SK-N-SH (cell line): ENCODE measurements at regions not wholly inside any gene's neighbourhood (a gene's known extent, or its start where the extent isn't known, plus 50 kb on each side); places are given as distances from the start of the nearest gene placed in this dataset.

Experiments used
- CTCF ChIA-PET: fragments of 300-600, 350-600 bp; formaldehyde crosslinking; extraction: SDS; loops from one replicate; lab custom pipeline; 2021; lab: Yijun Ruan, JAX
- POLR2A ChIA-PET: fragments of 350-600 bp; sonication (Branson Sonifier 250); formaldehyde crosslinking; extraction: SDS; loops from one replicate; lab custom pipeline; 2020; ENCODE audit warnings: antibody characterized with exemption, inconsistent platforms; lab: Yijun Ruan, JAX
- DNase-seq: peaks from one replicate; pipeline ENCODE4 v3.0.0; 2012
- H2AFZ ChIP-seq: fragments of 200-600 bp; sonication (generic); 2 replicates; pipeline ENCODE4 v1.8.1; 2016; ENCODE audit warnings: antibody characterized with exemption, mild to moderate bottlenecking, low read depth
- H3F3A ChIP-seq: fragments of 200-600 bp; sonication (generic); replicated peaks from 2 replicates; pipeline ENCODE3; 2016; ENCODE audit warnings: antibody characterized with exemption, mild to moderate bottlenecking; ENCODE audit not compliant: insufficient read depth
- H3K27ac ChIP-seq, 2 experiments: fragments of 200-500 bp in 1 of 2; fragments of 200-600 bp in 1 of 2; sonication (Bioruptor generic) in 1 of 2; sonication (generic), shearing (Covaris generic) in 1 of 2; 2 replicates each; pipeline versions ENCODE4 v1.5.1 to v1.6.1; 2014 to 2016; ENCODE audit warnings: low read depth in 2 of 2, inconsistent platforms in 1 of 2, low read length in 1 of 2, mild to moderate bottlenecking in 1 of 2, mixed read lengths in 1 of 2
- H3K27me3 ChIP-seq: fragments of 200-600 bp; sonication (generic), shearing (Covaris generic); 2 replicates; pipeline ENCODE4 v1.6.1; 2016; ENCODE audit warnings: mixed run types; ENCODE audit not compliant: insufficient read depth
- H3K36me3 ChIP-seq, 2 experiments: fragments of 200-500 bp in 1 of 2; fragments of 200-600 bp in 1 of 2; sonication (Bioruptor generic) in 1 of 2; sonication (generic) in 1 of 2; replicated peaks in 1 of 2; 2 replicates each; pipeline versions ENCODE3 to v1.5.1; 2014 to 2016; ENCODE audit warnings: low read length in 1 of 2, mild to moderate bottlenecking in 1 of 2; ENCODE audit not compliant: insufficient read depth in 2 of 2, control insufficient read depth in 1 of 2
- H3K4me1 ChIP-seq, 2 experiments: fragments of 200-500 bp in 1 of 2; fragments of 200-600 bp in 1 of 2; sonication (Bioruptor generic) in 1 of 2; sonication (generic), shearing (Covaris generic) in 1 of 2; 2 replicates each; pipeline versions ENCODE4 v1.5.1 to v1.6.1; 2014 to 2016; ENCODE audit warnings: low read depth in 1 of 2, low read length in 1 of 2, mixed run types in 1 of 2; ENCODE audit not compliant: insufficient read depth in 2 of 2, control insufficient read depth in 1 of 2
- H3K4me2 ChIP-seq: fragments of 200-600 bp; sonication (generic), shearing (Covaris generic); 2 replicates; pipeline ENCODE4 v1.6.1; 2017; ENCODE audit warnings: mixed run types
- H3K4me3 ChIP-seq, 2 experiments: fragments of 200-500 bp in 1 of 2; fragments of 200-600 bp in 1 of 2; sonication (Bioruptor generic) in 1 of 2; sonication (generic), shearing (Covaris generic) in 1 of 2; 2 replicates each; pipeline versions ENCODE4 v1.5.1 to v1.8.1; 2014 to 2016; ENCODE audit warnings: low read depth in 2 of 2, inconsistent platforms in 1 of 2, low read length in 1 of 2, mild to moderate bottlenecking in 1 of 2, mixed read lengths in 1 of 2, moderate library complexity in 1 of 2
- H3K79me2 ChIP-seq: fragments of 200-600 bp; sonication (generic); 2 replicates; pipeline ENCODE4 v1.8.1; 2017; ENCODE audit warnings: mild to moderate bottlenecking; ENCODE audit not compliant: insufficient read depth
- H3K9ac ChIP-seq: fragments of 200-600 bp; sonication (generic); 2 replicates; pipeline ENCODE4 v1.6.1; 2017; ENCODE audit warnings: mixed run types
- H3K9me2 ChIP-seq: fragments of 200-600 bp; sonication (generic); 2 replicates; pipeline ENCODE4 v1.6.1; 2017; ENCODE audit warnings: mixed run types
- H3K9me3 ChIP-seq: fragments of 200-600 bp; sonication (generic); 2 replicates; pipeline ENCODE4 v1.6.1; 2017; ENCODE audit warnings: mixed run types, mild to moderate bottlenecking, moderate library complexity
- H4K20me1 ChIP-seq: fragments of 200-600 bp; sonication (generic); 2 replicates; pipeline ENCODE4 v1.6.1; 2017; ENCODE audit warnings: mild to moderate bottlenecking, mixed run types; ENCODE audit not compliant: insufficient read depth
- FOSL2 ChIP-seq: IDR thresholded peaks from 2 replicates; pipeline ENCODE4 v1.4.0; 2012; ENCODE audit warnings: low read depth, mild to moderate bottlenecking, moderate library complexity, borderline replicate concordance
- GABPA ChIP-seq: IDR thresholded peaks from 2 replicates; pipeline ENCODE4 v1.4.0; 2012; ENCODE audit warnings: low read depth, mild to moderate bottlenecking
- MEF2A ChIP-seq: IDR thresholded peaks from 2 replicates; pipeline ENCODE4 v1.4.0; 2012; ENCODE audit warnings: low read depth, borderline replicate concordance
- MXI1 ChIP-seq: IDR thresholded peaks from 2 replicates; pipeline ENCODE4 v1.6.1; 2012; ENCODE audit warnings: mild to moderate bottlenecking, low read depth, low read length, improper control_type of control experiment
- RAD21 ChIP-seq: IDR thresholded peaks from 2 replicates; pipeline ENCODE4 v1.6.1; 2012; ENCODE audit warnings: mild to moderate bottlenecking, low read length
- RCOR1 ChIP-seq: fragments of 150-350 bp; IDR thresholded peaks from 2 replicates; pipeline ENCODE4 v1.6.1; 2017; ENCODE audit warnings: antibody characterized with exemption, low read length
- RFX5 ChIP-seq: IDR thresholded peaks from 2 replicates; pipeline ENCODE4 v1.6.1; 2012; ENCODE audit warnings: mild to moderate bottlenecking, improper control_type of control experiment, low read length
- SIN3A ChIP-seq: IDR thresholded peaks from 2 replicates; pipeline ENCODE4 v1.6.1; 2012; ENCODE audit warnings: low read depth, mild to moderate bottlenecking, low read length, moderate library complexity, borderline replicate concordance
- SMC3 ChIP-seq: IDR thresholded peaks from 2 replicates; pipeline ENCODE4 v1.6.1; 2012; ENCODE audit warnings: low read depth, low read length, improper control_type of control experiment
- TAF1 ChIP-seq: IDR thresholded peaks from 2 replicates; pipeline ENCODE4 v1.6.1; 2012; ENCODE audit warnings: low read depth, mild to moderate bottlenecking, low read length, moderate library complexity, borderline replicate concordance
- TCF12 ChIP-seq: IDR thresholded peaks from 2 replicates; pipeline ENCODE4 v1.4.0; 2012
- TEAD4 ChIP-seq: IDR thresholded peaks from 2 replicates; pipeline ENCODE4 v1.4.0; 2012; ENCODE audit warnings: mild to moderate bottlenecking, borderline replicate concordance; ENCODE audit not compliant: insufficient read depth
- WGBS: methylation state at CpG from one replicate; pipeline ENCODE4 v1.1.6; 2017; ENCODE audit warnings: low lambda C conversion rate; 5-methylcytosine and 5-hydroxymethylcytosine counted together
- TF ChIP-seq, protein P1 (sequence below): fragments of 200-600 bp; sonication (generic); IDR thresholded peaks from 2 replicates; pipeline ENCODE4 v1.6.1; 2017; ENCODE audit warnings: antibody characterized with exemption, mild to moderate bottlenecking, moderate library complexity
- TF ChIP-seq, protein P2 (sequence below): IDR thresholded peaks from 2 replicates; pipeline ENCODE4 v1.4.0; 2012; ENCODE audit warnings: low read depth, borderline replicate concordance

DNA sequence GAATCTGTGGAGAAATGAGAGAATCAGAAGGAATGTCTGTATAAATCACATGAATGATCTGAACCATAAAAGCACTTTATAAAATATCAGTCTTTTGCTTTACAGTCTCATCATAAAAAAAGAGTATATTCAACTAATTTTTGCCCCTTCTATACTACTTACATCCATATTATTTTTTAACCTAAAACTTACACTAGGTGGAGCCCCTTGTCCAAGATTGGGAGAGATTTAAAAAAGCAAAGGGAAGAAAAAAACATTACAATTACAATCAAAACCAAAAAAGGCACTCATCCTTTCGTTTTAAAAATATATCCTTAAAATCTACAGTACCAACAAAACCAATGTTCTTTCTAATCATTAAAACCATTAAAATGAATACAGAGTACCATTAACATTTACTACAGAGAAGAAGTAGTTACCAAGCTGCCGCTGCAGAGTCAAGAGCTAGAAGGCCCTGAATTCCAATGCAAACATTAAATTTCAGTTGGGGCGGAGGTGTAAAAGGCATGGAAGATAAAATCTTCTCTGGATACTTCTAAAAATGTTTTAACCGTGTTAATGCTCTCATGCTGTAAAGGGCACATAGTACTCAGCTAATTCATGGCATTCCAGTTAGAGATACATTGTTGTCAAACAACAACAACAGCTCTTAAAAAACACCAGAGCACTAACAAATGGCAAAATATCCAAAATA is 56.7 kb upstream of the EPB41L3 start:
- H3K4me2 ChIP-seq = no peak overlapping the region
- H3K9me2 ChIP-seq = no peaks in the 10 kb centered on the region
- peaks cover 18% of the 10 kb centered on the region; the same call in 1 of the 2 replicates for H3K27me3 ChIP-seq
- TF ChIP-seq, protein P1, sequence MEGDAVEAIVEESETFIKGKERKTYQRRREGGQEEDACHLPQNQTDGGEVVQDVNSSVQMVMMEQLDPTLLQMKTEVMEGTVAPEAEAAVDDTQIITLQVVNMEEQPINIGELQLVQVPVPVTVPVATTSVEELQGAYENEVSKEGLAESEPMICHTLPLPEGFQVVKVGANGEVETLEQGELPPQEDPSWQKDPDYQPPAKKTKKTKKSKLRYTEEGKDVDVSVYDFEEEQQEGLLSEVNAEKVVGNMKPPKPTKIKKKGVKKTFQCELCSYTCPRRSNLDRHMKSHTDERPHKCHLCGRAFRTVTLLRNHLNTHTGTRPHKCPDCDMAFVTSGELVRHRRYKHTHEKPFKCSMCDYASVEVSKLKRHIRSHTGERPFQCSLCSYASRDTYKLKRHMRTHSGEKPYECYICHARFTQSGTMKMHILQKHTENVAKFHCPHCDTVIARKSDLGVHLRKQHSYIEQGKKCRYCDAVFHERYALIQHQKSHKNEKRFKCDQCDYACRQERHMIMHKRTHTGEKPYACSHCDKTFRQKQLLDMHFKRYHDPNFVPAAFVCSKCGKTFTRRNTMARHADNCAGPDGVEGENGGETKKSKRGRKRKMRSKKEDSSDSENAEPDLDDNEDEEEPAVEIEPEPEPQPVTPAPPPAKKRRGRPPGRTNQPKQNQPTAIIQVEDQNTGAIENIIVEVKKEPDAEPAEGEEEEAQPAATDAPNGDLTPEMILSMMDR = peak; percentile 60
- TF ChIP-seq, protein P2, sequence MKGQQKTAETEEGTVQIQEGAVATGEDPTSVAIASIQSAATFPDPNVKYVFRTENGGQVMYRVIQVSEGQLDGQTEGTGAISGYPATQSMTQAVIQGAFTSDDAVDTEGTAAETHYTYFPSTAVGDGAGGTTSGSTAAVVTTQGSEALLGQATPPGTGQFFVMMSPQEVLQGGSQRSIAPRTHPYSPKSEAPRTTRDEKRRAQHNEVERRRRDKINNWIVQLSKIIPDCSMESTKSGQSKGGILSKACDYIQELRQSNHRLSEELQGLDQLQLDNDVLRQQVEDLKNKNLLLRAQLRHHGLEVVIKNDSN = no peak
- no peak for TF ChIP-seq SIN3A
- TF ChIP-seq SMC3 = peak; percentile 7; the same call in 1 of the 2 replicates
- TF ChIP-seq RAD21 = peak; percentile 62
- TF ChIP-seq MEF2A = no peak
- TF ChIP-seq GABPA = no peak
- TF ChIP-seq, all 33 proteins: peak for 3
- no peaks in the 10 kb centered on the region for H4K20me1 ChIP-seq
- H3K9me3 ChIP-seq = no peaks in the 10 kb centered on the region
- H3K27ac ChIP-seq = no peak overlapping the region
- 25% methylated on average over 4 of the region's 4 CpGs for WGBS
- H3K4me3 ChIP-seq = no peak overlapping the region
- no peaks in the 10 kb centered on the region for H3K4me1 ChIP-seq
- no peak overlapping the region for H3K9ac ChIP-seq
- no peaks in the 10 kb centered on the region for H3K79me2 ChIP-seq
- DNase-seq = no peak
- no peaks in the 10 kb centered on the region for H3F3A ChIP-seq
- H3K36me3 ChIP-seq = no peaks in the 10 kb centered on the region
- POLR2A ChIA-PET = no interaction called here
- CTCF ChIA-PET = interaction anchor here (0.6 to 1.4 kb wide), 5 partner anchors 9 to 356 kb away, joined by 3 to 4 read pairs (median 3); no protein-coding TSS in a partner anchor
- H2AFZ ChIP-seq = no peak overlapping the region

DNA sequence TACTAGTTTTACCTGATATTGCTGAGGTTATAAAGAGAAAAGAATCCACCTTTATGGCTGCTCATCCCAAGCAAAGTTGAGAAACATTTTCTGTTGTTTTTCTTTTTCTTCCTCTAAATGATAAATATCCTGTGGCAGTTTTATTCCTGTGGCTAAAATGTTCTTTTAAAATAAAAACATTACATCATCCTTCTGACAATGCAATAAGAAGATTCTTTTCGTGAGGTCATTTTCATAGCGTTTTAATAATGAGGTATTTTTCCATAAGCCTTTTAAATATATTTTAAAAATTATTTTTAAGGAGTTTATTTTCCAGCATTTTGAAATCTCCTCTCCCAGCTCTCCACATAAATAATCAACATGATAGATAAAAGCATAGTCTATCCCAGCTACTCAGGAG is 52.8 kb upstream of the EPB41L3 start:
- ChIA-PET CTCF (no interaction called here), POLR2A (no interaction called here)

More for the DNA sequence above, 52.8 kb upstream of the EPB41L3 start:
- H3K79me2 ChIP-seq = no peaks in the 10 kb centered on the region
- H3K36me3 ChIP-seq = no peaks in the 10 kb centered on the region
- no peak overlapping the region for H3K9ac ChIP-seq
- no peaks in the 10 kb centered on the region for H3K9me3 ChIP-seq
- no peak for DNase-seq
- WGBS = 16% methylated on average over 2 of the region's 2 CpGs
- H3K4me3 ChIP-seq = no peak overlapping the region
- H3K9me2 ChIP-seq = no peaks in the 10 kb centered on the region
- H3K4me2 ChIP-seq = no peak overlapping the region
- TF ChIP-seq, protein P2 = no peak
- TF ChIP-seq MXI1 = no peak
- no peak for TF ChIP-seq MEF2A
- no peak for TF ChIP-seq TCF12
- TF ChIP-seq TEAD4 = no peak
- no peak for TF ChIP-seq SIN3A
- no peak for TF ChIP-seq RFX5
- TF ChIP-seq RAD21 = no peak
- TF ChIP-seq RCOR1 = no peak
- TF ChIP-seq FOSL2 = no peak
- no peak for TF ChIP-seq TAF1
- no peaks in the 10 kb centered on the region for H3F3A ChIP-seq
- H3K27me3 ChIP-seq = peaks cover 5% of the 10 kb centered on the region; the same call in 1 of the 2 replicates
- H2AFZ ChIP-seq = no peak overlapping the region
- no peaks in the 10 kb centered on the region for H3K4me1 ChIP-seq
- no peaks in the 10 kb centered on the region for H4K20me1 ChIP-seq
- no peak overlapping the region for H3K27ac ChIP-seq
